Endothelial cell of umbilical vein (primary cell): ENCODE measurements at regions not wholly inside any gene's neighbourhood (a gene's known extent, or its start where the extent isn't known, plus 50 kb on each side); places are given as distances from the start of the nearest gene placed in this dataset.

ENCODE experiments used
- EZH2 ChIP-seq: IDR thresholded peaks from 2 replicates; pipeline ENCODE4 v1.6.1; 2012; ENCODE audit warnings: borderline replicate concordance, low read depth, mild to moderate bottlenecking, moderate library complexity, low read length, inconsistent platforms; ENCODE audit not compliant: severe bottlenecking
- FOS ChIP-seq: IDR thresholded peaks from 2 replicates; pipeline ENCODE4 v1.6.1; 2011; ENCODE audit warnings: mild to moderate bottlenecking, low read length, moderate library complexity, borderline replicate concordance; ENCODE audit not compliant: insufficient read depth
- GATA2 ChIP-seq: IDR thresholded peaks from 2 replicates; pipeline ENCODE4 v1.7.0; 2011; ENCODE audit warnings: low read depth, mild to moderate bottlenecking, moderate library complexity, mixed read lengths, low read length; ENCODE audit not compliant: insufficient read length, insufficient read depth
- JUN ChIP-seq: IDR thresholded peaks from 2 replicates; pipeline ENCODE4 v1.6.1; 2011; ENCODE audit warnings: borderline replicate concordance, low read depth; ENCODE audit not compliant: insufficient read length, insufficient read depth
- MYC ChIP-seq: IDR thresholded peaks from one replicate; pipeline ENCODE4 v1.6.1; 2011; ENCODE audit warnings: mild to moderate bottlenecking, low read depth, low read length
- POLR2A ChIP-seq: IDR thresholded peaks from 2 replicates; pipeline ENCODE4 v1.6.1; 2012; ENCODE audit warnings: low read depth, mild to moderate bottlenecking, control low read depth, low read length
- POLR2AphosphoS5 ChIP-seq: IDR thresholded peaks from 2 replicates; pipeline ENCODE4 v1.6.1; 2012; ENCODE audit warnings: low read depth, mild to moderate bottlenecking, control low read depth, low read length, moderate library complexity; ENCODE audit not compliant: insufficient read depth
- TF ChIP-seq, protein P1 (sequence below), 2 donors: IDR thresholded peaks; 1 replicate in 1 of 2; 2 replicates in 1 of 2; pipeline ENCODE4 v1.5.1; 2011; ENCODE audit warnings: low read length in 2 of 2, mild to moderate bottlenecking in 2 of 2, moderate library complexity in 2 of 2, control low read depth in 1 of 2, inconsistent platforms in 1 of 2, low read depth in 1 of 2; ENCODE audit not compliant: insufficient read depth in 1 of 2; ENCODE audit errors: extremely low read depth in 1 of 2
- TF ChIP-seq, protein P2 (sequence below): IDR thresholded peaks from 2 replicates; pipeline ENCODE4 v1.6.1; 2011; ENCODE audit not compliant: insufficient read depth, insufficient read length

DNA sequence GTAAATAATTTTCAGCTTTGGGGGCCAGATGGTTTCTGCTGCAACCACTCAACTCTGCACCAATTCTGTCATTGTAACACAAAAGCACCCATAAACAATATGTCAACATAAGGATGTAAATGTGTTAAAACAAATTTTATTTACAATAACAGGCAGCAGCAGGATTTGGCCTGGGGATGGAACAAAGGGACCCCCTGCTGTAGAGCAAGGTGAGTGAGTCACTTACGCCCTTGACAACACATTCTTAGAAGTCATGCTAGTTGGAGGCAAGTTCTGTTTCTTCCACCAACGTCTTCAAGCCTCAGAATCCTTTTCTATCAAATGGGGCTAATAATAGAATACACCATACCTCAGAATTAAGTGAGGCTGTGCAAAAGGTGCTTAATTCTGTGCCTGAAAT, 610.2 kb upstream of the SYT4 start:
- TF ChIP-seq, protein P1, sequence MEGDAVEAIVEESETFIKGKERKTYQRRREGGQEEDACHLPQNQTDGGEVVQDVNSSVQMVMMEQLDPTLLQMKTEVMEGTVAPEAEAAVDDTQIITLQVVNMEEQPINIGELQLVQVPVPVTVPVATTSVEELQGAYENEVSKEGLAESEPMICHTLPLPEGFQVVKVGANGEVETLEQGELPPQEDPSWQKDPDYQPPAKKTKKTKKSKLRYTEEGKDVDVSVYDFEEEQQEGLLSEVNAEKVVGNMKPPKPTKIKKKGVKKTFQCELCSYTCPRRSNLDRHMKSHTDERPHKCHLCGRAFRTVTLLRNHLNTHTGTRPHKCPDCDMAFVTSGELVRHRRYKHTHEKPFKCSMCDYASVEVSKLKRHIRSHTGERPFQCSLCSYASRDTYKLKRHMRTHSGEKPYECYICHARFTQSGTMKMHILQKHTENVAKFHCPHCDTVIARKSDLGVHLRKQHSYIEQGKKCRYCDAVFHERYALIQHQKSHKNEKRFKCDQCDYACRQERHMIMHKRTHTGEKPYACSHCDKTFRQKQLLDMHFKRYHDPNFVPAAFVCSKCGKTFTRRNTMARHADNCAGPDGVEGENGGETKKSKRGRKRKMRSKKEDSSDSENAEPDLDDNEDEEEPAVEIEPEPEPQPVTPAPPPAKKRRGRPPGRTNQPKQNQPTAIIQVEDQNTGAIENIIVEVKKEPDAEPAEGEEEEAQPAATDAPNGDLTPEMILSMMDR (IDR thresholded peaks at IDR 0.05; ENCODE audit: extremely low read depth in 1 of 2, insufficient read depth in 1 of 2, low read depth in 1 of 2, low read length in 2 of 2) = no peak
- TF ChIP-seq POLR2A (no peak), EZH2 (no peak), FOS (no peak), JUN (no peak), POLR2AphosphoS5 (no peak), MYC (no peak), GATA2 (no peak)
- TF ChIP-seq, protein P2, sequence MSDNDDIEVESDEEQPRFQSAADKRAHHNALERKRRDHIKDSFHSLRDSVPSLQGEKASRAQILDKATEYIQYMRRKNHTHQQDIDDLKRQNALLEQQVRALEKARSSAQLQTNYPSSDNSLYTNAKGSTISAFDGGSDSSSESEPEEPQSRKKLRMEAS = no peak
